GM12878 (cell line): ENCODE measurements at regions not wholly inside any gene's neighbourhood (a gene's known extent, or its start where the extent isn't known, plus 50 kb on each side); places are given as distances from the start of the nearest gene placed in this dataset.

Experiments
- ATF3 ChIP-seq: IDR thresholded peaks from 2 replicates; pipeline ENCODE4 v1.6.1; 2011; ENCODE audit warnings: low read depth, mild to moderate bottlenecking, low read length, moderate library complexity, borderline replicate concordance; ENCODE audit errors: extremely low read depth
- EZH2 ChIP-seq: IDR thresholded peaks from 2 replicates; pipeline ENCODE4 v1.6.1; 2012; ENCODE audit warnings: low read depth, mild to moderate bottlenecking, control low read depth, inconsistent platforms, low read length, borderline replicate concordance; ENCODE audit not compliant: control insufficient read depth
- FOS ChIP-seq: IDR thresholded peaks from 3 replicates; pipeline ENCODE4 v1.6.1; 2011; ENCODE audit warnings: borderline replicate concordance; ENCODE audit not compliant: insufficient read length; ENCODE audit errors: extremely low read depth
- FOXM1 ChIP-seq: IDR thresholded peaks from 2 replicates; pipeline ENCODE4 v1.6.1; 2012; ENCODE audit warnings: low read depth, mild to moderate bottlenecking, inconsistent platforms, low read length, moderate library complexity
- KDM1A ChIP-seq: fragments of 200-600 bp; sonication (generic); IDR thresholded peaks from 2 replicates; pipeline ENCODE4 v1.6.1; 2016; ENCODE audit warnings: borderline replicate concordance
- POLR2A ChIP-seq: IDR thresholded peaks from 2 replicates; pipeline ENCODE4 v1.6.1; 2011; ENCODE audit warnings: low read depth, mild to moderate bottlenecking, low read length
- POLR2AphosphoS5 ChIP-seq: IDR thresholded peaks from 2 replicates; pipeline ENCODE4 v1.6.1; 2011; ENCODE audit warnings: mild to moderate bottlenecking, low read length, inconsistent platforms
- SREBF1 ChIP-seq: IDR thresholded peaks from 2 replicates; pipeline ENCODE4 v1.6.1; 2012; ENCODE audit warnings: mild to moderate bottlenecking, low read length
- TAF1 ChIP-seq: IDR thresholded peaks from 2 replicates; pipeline ENCODE4 v1.6.1; 2011; ENCODE audit warnings: mild to moderate bottlenecking, low read depth, low read length, borderline replicate concordance
- TF ChIP-seq, protein P1 (sequence below), 3 experiments: IDR thresholded peaks in 2 of 3; conservative IDR thresholded peaks in 1 of 3; 2 replicates each; pipeline ENCODE4 v1.5.1; 2011; ENCODE audit warnings: low read depth in 3 of 3, low read length in 3 of 3, mild to moderate bottlenecking in 3 of 3, control low read depth in 2 of 3, moderate library complexity in 2 of 3, inconsistent platforms in 1 of 3, mixed read lengths in 1 of 3; ENCODE audit not compliant: control insufficient read depth in 2 of 3, insufficient read depth in 1 of 3; ENCODE audit errors: extremely low read depth in 1 of 3

DNA sequence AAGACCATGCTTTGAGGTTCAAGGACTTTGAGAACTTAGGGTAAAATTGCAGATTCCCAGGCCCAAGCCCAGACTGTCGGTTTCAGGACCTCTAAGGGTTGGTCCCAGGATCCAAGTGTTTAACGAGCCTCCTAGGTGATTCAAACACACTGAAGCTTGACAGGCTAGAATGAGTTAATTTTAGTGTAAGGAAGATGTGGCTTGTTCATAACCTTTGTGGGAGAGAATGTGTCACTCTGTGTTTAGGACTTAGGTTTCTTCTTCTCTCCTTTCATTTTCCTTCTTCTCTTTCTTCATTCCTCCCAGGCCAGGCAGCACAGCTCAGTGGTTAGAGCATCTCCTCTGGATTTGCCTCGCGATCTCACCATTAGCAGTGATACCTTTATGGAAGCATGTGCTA is 104.8 kb upstream of the KCNG1 start:
- no peak for TF ChIP-seq KDM1A
- TF ChIP-seq FOS: no peak
- TF ChIP-seq POLR2A: no peak
- TF ChIP-seq POLR2AphosphoS5: no peak
- TF ChIP-seq EZH2: no peak
- TF ChIP-seq, protein P1, sequence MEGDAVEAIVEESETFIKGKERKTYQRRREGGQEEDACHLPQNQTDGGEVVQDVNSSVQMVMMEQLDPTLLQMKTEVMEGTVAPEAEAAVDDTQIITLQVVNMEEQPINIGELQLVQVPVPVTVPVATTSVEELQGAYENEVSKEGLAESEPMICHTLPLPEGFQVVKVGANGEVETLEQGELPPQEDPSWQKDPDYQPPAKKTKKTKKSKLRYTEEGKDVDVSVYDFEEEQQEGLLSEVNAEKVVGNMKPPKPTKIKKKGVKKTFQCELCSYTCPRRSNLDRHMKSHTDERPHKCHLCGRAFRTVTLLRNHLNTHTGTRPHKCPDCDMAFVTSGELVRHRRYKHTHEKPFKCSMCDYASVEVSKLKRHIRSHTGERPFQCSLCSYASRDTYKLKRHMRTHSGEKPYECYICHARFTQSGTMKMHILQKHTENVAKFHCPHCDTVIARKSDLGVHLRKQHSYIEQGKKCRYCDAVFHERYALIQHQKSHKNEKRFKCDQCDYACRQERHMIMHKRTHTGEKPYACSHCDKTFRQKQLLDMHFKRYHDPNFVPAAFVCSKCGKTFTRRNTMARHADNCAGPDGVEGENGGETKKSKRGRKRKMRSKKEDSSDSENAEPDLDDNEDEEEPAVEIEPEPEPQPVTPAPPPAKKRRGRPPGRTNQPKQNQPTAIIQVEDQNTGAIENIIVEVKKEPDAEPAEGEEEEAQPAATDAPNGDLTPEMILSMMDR (IDR thresholded peaks at IDR 0.05 in 2 of 3, conservative IDR thresholded peaks at IDR 0.05 in 1 of 3; ENCODE audit: control insufficient read depth in 2 of 3, extremely low read depth in 1 of 3, insufficient read depth in 1 of 3, low read depth in 3 of 3, low read length in 3 of 3): no peak
- TF ChIP-seq ATF3: no peak
- no peak for TF ChIP-seq TAF1
- no peak for TF ChIP-seq SREBF1
- no peak for TF ChIP-seq FOXM1
